ENCODE measurements at regions not wholly inside any gene's neighbourhood (a gene's known extent, or its start where the extent isn't known, plus 50 kb on each side); places are given as distances from the start of the nearest gene placed in this dataset.

- no peak for TF ChIP-seq CTCF (IDR thresholded peaks at IDR 0.05)
- TF ChIP-seq EZH2phosphoT487 (IDR thresholded peaks at IDR 0.05) = no peak
- TF ChIP-seq EZH2 (IDR thresholded peaks at IDR 0.05) = no peak
These were observed 660.1 kb upstream of the RAB6C start for GRCh38 chr2:129319422-129319717.

Data from neural progenitor cell (in vitro differentiated cells).